Trophoblast cell (in vitro differentiated cells and primary cell): ENCODE measurements at regions not wholly inside any gene's neighbourhood (a gene's known extent, or its start where the extent isn't known, plus 50 kb on each side); places are given as distances from the start of the nearest gene placed in this dataset.
"Not testable (repeated sequence)": the region's sequence is repeated elsewhere in the genome, so short reads cannot be mapped to it uniquely, and the experiment has no call there.

ENCODE experiments used
- DNase-seq, 2 donors: peaks; one replicate each; pipeline ENCODE4 v3.0.0-alpha.2; 2016
- H2AFZ ChIP-seq: 2 replicates; pipeline ENCODE4 v1.6.1; 2013; ENCODE audit warnings: low read length, moderate library complexity, mild to moderate bottlenecking; ENCODE audit not compliant: insufficient read depth, poor library complexity
- H2AK5ac ChIP-seq: 2 replicates; pipeline ENCODE4 v1.6.1; 2013; ENCODE audit warnings: mild to moderate bottlenecking, low read length
- H2BK120ac ChIP-seq: 2 replicates; pipeline ENCODE4 v1.6.1; 2013; ENCODE audit warnings: low read length, mild to moderate bottlenecking, moderate library complexity; ENCODE audit not compliant: insufficient read depth, poor library complexity
- H2BK12ac ChIP-seq: 2 replicates; pipeline ENCODE4 v1.6.1; 2013; ENCODE audit warnings: mild to moderate bottlenecking, low read length, moderate library complexity
- H2BK5ac ChIP-seq: 2 replicates; pipeline ENCODE4 v1.6.1; 2013; ENCODE audit warnings: low read length, low read depth, moderate library complexity, mild to moderate bottlenecking; ENCODE audit not compliant: poor library complexity
- H3K14ac ChIP-seq: 2 replicates; pipeline ENCODE4 v1.6.1; 2013; ENCODE audit warnings: mild to moderate bottlenecking, low read length
- H3K18ac ChIP-seq: 2 replicates; pipeline ENCODE4 v1.6.1; 2013; ENCODE audit warnings: mild to moderate bottlenecking, low read length
- H3K23ac ChIP-seq: 2 replicates; pipeline ENCODE4 v1.6.1; 2013; ENCODE audit warnings: low read length
- H3K27ac ChIP-seq: 2 replicates; pipeline ENCODE4 v1.5.1; 2013; ENCODE audit warnings: low read depth, mild to moderate bottlenecking, inconsistent platforms, low read length, moderate library complexity
- H3K27me3 ChIP-seq: 2 replicates; pipeline ENCODE4 v1.6.1; 2013; ENCODE audit warnings: inconsistent platforms, mild to moderate bottlenecking, low read length, moderate library complexity; ENCODE audit not compliant: insufficient read depth
- H3K36me3 ChIP-seq, 2 experiments: 1 replicate in 1 of 2; 2 replicates in 1 of 2; pipeline ENCODE4 v1.6.1; 2013; ENCODE audit warnings: low read length in 2 of 2, mild to moderate bottlenecking in 2 of 2, moderate library complexity in 1 of 2; ENCODE audit not compliant: insufficient read depth in 2 of 2, control insufficient read depth in 1 of 2
- H3K4ac ChIP-seq: 2 replicates; pipeline ENCODE4 v1.6.1; 2013; ENCODE audit warnings: low read depth, mild to moderate bottlenecking, low read length, moderate library complexity
- H3K4me1 ChIP-seq, 2 experiments: 1 replicate in 1 of 2; 2 replicates in 1 of 2; pipeline ENCODE4 v1.6.1; 2013; ENCODE audit warnings: low read length in 2 of 2, mild to moderate bottlenecking in 2 of 2, moderate library complexity in 1 of 2; ENCODE audit not compliant: insufficient read depth in 2 of 2, control insufficient read depth in 1 of 2
- H3K4me2 ChIP-seq: 2 replicates; pipeline ENCODE4 v1.6.1; 2013; ENCODE audit warnings: inconsistent platforms, mild to moderate bottlenecking, low read length, moderate library complexity
- H3K4me3 ChIP-seq: 2 replicates; pipeline ENCODE4 v1.5.1; 2013; ENCODE audit warnings: mild to moderate bottlenecking, low read depth, low read length, inconsistent platforms
- H3K79me1 ChIP-seq: one replicate; pipeline ENCODE4 v1.6.1; 2013; ENCODE audit warnings: low read length
- H3K79me2 ChIP-seq: 2 replicates; pipeline ENCODE4 v1.6.1; 2013; ENCODE audit warnings: low read length, mild to moderate bottlenecking; ENCODE audit not compliant: control insufficient read depth, insufficient read depth, poor library complexity
- H3K9ac ChIP-seq: 2 replicates; pipeline ENCODE4 v1.6.1; 2013; ENCODE audit warnings: mild to moderate bottlenecking, low read length
- H3K9me3 ChIP-seq: 2 replicates; pipeline ENCODE4 v1.6.1; 2013; ENCODE audit warnings: low read depth, mild to moderate bottlenecking, control low read depth, inconsistent platforms, low read length; ENCODE audit not compliant: insufficient read depth
- H4K12ac ChIP-seq: 2 replicates; pipeline ENCODE4 v1.6.1; 2013; ENCODE audit warnings: low read depth, mild to moderate bottlenecking, low read length, moderate library complexity
- H4K8ac ChIP-seq: 2 replicates; pipeline ENCODE4 v1.6.1; 2013; ENCODE audit warnings: low read depth, mild to moderate bottlenecking, low read length, moderate library complexity
- H4K91ac ChIP-seq: one replicate; pipeline ENCODE4 v1.6.1; 2013; ENCODE audit warnings: low read depth, mild to moderate bottlenecking, low read length, moderate library complexity
- WGBS: extraction: QIAGEN DNeasy Blood & Tissue Kit; methylation state at CpG from one replicate; pipeline ENCODE4 v1.1.7; 2013; ENCODE audit warnings: missing lambda C conversion rate; ENCODE audit not compliant: insufficient read length, insufficient coverage; ENCODE audit errors: extremely low coverage; 5-methylcytosine and 5-hydroxymethylcytosine counted together

DNA sequence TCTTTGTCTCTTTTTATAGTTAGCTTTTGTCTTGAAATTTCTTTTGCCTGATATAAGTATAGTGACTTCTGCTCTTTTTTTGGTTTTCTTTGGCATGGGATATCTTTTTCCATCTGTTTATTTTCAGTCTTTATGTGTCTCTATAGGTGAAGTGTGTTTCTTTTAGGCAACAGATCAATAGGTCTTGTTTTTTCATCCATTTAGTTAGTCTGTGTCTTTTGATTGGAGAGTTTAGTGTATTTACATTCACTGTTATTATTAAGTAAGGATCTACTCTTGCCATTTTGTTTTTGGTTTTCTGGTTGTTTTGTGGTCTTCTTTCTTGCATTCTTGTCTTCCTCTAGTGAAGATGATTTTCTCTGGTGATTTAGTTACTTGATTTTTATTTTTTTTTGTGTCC lies 190.2 kb downstream of the CCDC74A start:
- not testable (repeated sequence) for H3K27me3 ChIP-seq, DNase-seq, H3K18ac ChIP-seq, H3K27ac ChIP-seq, H2AK5ac ChIP-seq, H2AFZ ChIP-seq, H3K14ac ChIP-seq, H4K91ac ChIP-seq, H3K4me2 ChIP-seq, H2BK120ac ChIP-seq, H3K9ac ChIP-seq, H3K23ac ChIP-seq, H4K8ac ChIP-seq, H3K9me3 ChIP-seq, H3K4me1 ChIP-seq, H3K4me3 ChIP-seq, H3K79me1 ChIP-seq, H4K12ac ChIP-seq, H2BK5ac ChIP-seq, H3K4ac ChIP-seq, H3K36me3 ChIP-seq, H2BK12ac ChIP-seq, H3K79me2 ChIP-seq

GRCh38 chr2:131721163-131721562 lies 193.5 kb downstream of the CCDC74A start:
- not testable (repeated sequence) for H3K4me3 ChIP-seq, H3K4me1 ChIP-seq, H3K9ac ChIP-seq, H3K23ac ChIP-seq, H3K4ac ChIP-seq, H3K4me2 ChIP-seq, H4K12ac ChIP-seq, H2AFZ ChIP-seq, H3K18ac ChIP-seq, H4K8ac ChIP-seq, H3K36me3 ChIP-seq, H2AK5ac ChIP-seq, H3K27ac ChIP-seq, H3K79me2 ChIP-seq, H2BK12ac ChIP-seq, H3K14ac ChIP-seq, DNase-seq, H3K9me3 ChIP-seq, H3K79me1 ChIP-seq, H3K27me3 ChIP-seq, H2BK120ac ChIP-seq, H4K91ac ChIP-seq, H2BK5ac ChIP-seq
- no CpG with 5 or more reads among the region's 6 CpGs for WGBS

- not testable (repeated sequence) for H4K12ac ChIP-seq, H3K23ac ChIP-seq, H3K4me1 ChIP-seq, H2BK12ac ChIP-seq, H3K79me1 ChIP-seq, H2AFZ ChIP-seq, H4K8ac ChIP-seq, H3K18ac ChIP-seq, H2AK5ac ChIP-seq, H2BK120ac ChIP-seq, H3K4ac ChIP-seq, H3K9ac ChIP-seq, H3K27ac ChIP-seq, H3K14ac ChIP-seq, H3K79me2 ChIP-seq, H3K4me2 ChIP-seq, DNase-seq, H3K36me3 ChIP-seq, H4K91ac ChIP-seq, H2BK5ac ChIP-seq, H3K9me3 ChIP-seq, H3K4me3 ChIP-seq, H3K27me3 ChIP-seq
- WGBS = no CpG with 5 or more reads among the region's 2 CpGs
Observed at GRCh38 chr2:131722256-131722655, 194.6 kb downstream of the CCDC74A start.

GRCh38 chr2:131724019-131724418 lies 196.3 kb downstream of the CCDC74A start:
- Histone ChIP-seq H4K8ac (no peak overlapping the region), H3K4me3 (no peak overlapping the region), H3K14ac (no peak overlapping the region), H3K79me2 (no peaks in the 10 kb centered on the region), H3K4ac (no peak overlapping the region), H3K79me1 (no peaks in the 10 kb centered on the region), H3K4me2 (no peak overlapping the region), H3K9ac (no peak overlapping the region), H3K9me3 (no peaks in the 10 kb centered on the region), H2AFZ (no peak overlapping the region), H2BK12ac (no peak overlapping the region), H2AK5ac (no peak overlapping the region), H3K36me3 (no peaks in the 10 kb centered on the region), H3K18ac (no peak overlapping the region), H3K4me1 (no peaks in the 10 kb centered on the region), H3K27me3 (no peaks in the 10 kb centered on the region), H3K23ac (no peak overlapping the region), H2BK120ac (no peak overlapping the region), H2BK5ac (no peak overlapping the region), H3K27ac (no peak overlapping the region), H4K12ac (no peak overlapping the region), H4K91ac (no peak overlapping the region)
- no CpG with 5 or more reads among the region's 46 CpGs for WGBS
- DNase-seq = peak; percentile 59 to 61

DNA sequence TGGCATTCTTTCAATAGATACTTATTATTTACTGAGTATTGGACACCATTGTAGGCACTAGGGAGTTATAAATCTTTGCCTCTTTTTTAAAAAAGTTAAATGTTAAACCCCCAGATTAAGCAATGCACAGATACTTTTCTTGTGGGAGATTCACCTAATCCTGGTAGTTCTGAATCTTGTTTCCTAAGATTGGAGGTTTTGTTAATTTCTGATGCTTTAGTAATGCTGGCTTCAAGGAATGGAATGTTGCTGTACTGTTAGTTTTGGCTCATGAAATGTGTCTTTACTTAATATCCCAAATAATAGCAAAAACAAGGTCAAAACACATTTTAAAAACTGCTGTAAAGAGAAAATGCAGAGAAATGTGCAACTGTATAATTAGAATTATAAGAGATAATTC lies 200.8 kb downstream of the CCDC74A start:
- H3K79me1 ChIP-seq, H3K14ac ChIP-seq, H3K9me3 ChIP-seq, H3K23ac ChIP-seq, H3K27ac ChIP-seq, H3K4ac ChIP-seq, H2BK12ac ChIP-seq, H4K91ac ChIP-seq, H2BK120ac ChIP-seq, H2AFZ ChIP-seq, H3K9ac ChIP-seq, H3K4me3 ChIP-seq, H3K79me2 ChIP-seq, H4K8ac ChIP-seq, H2AK5ac ChIP-seq, H4K12ac ChIP-seq, H3K18ac ChIP-seq, H3K4me1 ChIP-seq, H2BK5ac ChIP-seq, H3K36me3 ChIP-seq, H3K4me2 ChIP-seq, H3K27me3 ChIP-seq: not testable (repeated sequence)
- DNase-seq = peak in 1 of 2 donors; percentile 4
